Psoas muscle (tissue), 7 donors: ENCODE measurements at regions not wholly inside any gene's neighbourhood (a gene's known extent, or its start where the extent isn't known, plus 50 kb on each side); places are given as distances from the start of the nearest gene placed in this dataset.

Experiments
- ATAC-seq, 4 donors: fragments of 200-7000 bp; cut with Tn5 transposase; one replicate each; pipeline ENCODE4 v1.9.1; 2020; ENCODE audit warnings: moderate library complexity in 3 of 4, mild to moderate bottlenecking in 2 of 4
- DNase-seq, 2 donors: peaks; one replicate each; pipeline ENCODE4 v3.0.0-alpha.2; 2020
- H3K27ac ChIP-seq: fragments of 200-600 bp; one replicate; pipeline ENCODE4 v1.8.0; 2022
- H3K27me3 ChIP-seq, 3 donors: fragments of 200-600 bp in 1 of 3; one replicate each; pipeline versions ENCODE4 v1.6.1 to v1.8.0; 2013 to 2022; ENCODE audit warnings: low read length in 2 of 3, mild to moderate bottlenecking in 2 of 3, moderate library complexity in 1 of 3; ENCODE audit not compliant: insufficient read depth in 3 of 3
- H3K36me3 ChIP-seq, 2 donors: fragments of 200-600 bp in 1 of 2; one replicate each; pipeline versions ENCODE4 v1.6.1 to v1.8.0; 2013 to 2022; ENCODE audit warnings: low read depth in 1 of 2, mild to moderate bottlenecking in 1 of 2, moderate library complexity in 1 of 2; ENCODE audit not compliant: insufficient read depth in 1 of 2
- H3K4me1 ChIP-seq: fragments of 200-600 bp; one replicate; pipeline ENCODE4 v1.8.0; 2022
- H3K4me3 ChIP-seq: fragments of 200-600 bp; one replicate; pipeline ENCODE4 v1.8.0; 2022; ENCODE audit warnings: mild to moderate bottlenecking
- H3K9me3 ChIP-seq: fragments of 200-600 bp; one replicate; pipeline ENCODE4 v1.8.0; 2022
- WGBS, 3 donors: extraction: QIAGEN DNeasy Blood & Tissue Kit; methylation state at CpG; one replicate each; pipeline versions ENCODE4 v1.1.6 to v1.1.7; 2013; 5-methylcytosine and 5-hydroxymethylcytosine counted together
- intact Hi-C, 2 donors: fragments of 100-400 bp; cut with DNase I; formaldehyde crosslinking; loops; one replicate each; pipeline versions ENCODE4 v1.11.0 to v1.14.2; 2022
- TF ChIP-seq, protein P1 (sequence below): fragments of 200-600 bp; IDR thresholded peaks from one replicate; pipeline ENCODE4 v1.8.0; 2022; ENCODE audit warnings: antibody characterized with exemption
- donor health status: healthy with polysubstance abuse.
- donor health status: DM: no; HTN: no; CAD: no; lungs with moderate emphysema.
- donor health status: Bipolar disorder and iron deficiency.
- donor health status: healthy.
- donor health status: DM: yes; HTN: yes; CAD: no.
- donor health status: DM: no; HTN: no; CAD: no.
- donor health status: DM: yes; HTN: yes; CAD: no.

DNA sequence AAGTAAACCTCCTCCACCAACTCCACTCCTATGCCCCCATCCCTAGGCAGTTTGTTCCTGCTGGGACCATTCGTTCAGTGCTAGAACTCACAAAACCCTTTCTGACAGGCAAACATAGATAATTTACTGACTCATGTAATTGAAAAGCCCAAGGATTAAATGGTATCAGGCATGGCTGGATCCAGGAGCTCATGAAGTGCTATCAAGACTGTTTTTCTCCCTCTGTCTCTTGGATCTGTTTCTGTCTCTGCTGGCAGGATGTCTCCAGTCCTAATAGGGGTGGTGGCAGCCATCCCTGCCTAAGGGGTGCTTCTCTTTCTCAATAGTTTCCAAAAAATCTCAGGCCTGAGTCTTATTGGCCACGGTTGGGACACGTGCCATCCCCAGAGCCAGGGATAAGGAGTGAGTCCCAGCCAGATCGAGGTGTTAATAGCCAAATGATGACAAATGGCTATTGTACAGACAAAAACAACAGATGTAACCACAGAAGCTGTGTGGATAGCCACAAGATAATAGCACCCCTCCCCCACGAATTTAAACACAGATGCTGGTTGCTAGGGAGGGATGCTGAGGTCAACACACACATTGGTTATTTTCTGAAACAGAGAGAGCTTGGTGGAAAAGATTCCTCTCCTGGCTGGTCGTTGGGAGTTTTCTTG lies 168.6 kb downstream of the SHQ1 start:
- H3K36me3 ChIP-seq = no peaks in the 10 kb centered on the region
- TF ChIP-seq, protein P1, sequence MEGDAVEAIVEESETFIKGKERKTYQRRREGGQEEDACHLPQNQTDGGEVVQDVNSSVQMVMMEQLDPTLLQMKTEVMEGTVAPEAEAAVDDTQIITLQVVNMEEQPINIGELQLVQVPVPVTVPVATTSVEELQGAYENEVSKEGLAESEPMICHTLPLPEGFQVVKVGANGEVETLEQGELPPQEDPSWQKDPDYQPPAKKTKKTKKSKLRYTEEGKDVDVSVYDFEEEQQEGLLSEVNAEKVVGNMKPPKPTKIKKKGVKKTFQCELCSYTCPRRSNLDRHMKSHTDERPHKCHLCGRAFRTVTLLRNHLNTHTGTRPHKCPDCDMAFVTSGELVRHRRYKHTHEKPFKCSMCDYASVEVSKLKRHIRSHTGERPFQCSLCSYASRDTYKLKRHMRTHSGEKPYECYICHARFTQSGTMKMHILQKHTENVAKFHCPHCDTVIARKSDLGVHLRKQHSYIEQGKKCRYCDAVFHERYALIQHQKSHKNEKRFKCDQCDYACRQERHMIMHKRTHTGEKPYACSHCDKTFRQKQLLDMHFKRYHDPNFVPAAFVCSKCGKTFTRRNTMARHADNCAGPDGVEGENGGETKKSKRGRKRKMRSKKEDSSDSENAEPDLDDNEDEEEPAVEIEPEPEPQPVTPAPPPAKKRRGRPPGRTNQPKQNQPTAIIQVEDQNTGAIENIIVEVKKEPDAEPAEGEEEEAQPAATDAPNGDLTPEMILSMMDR = no peak
- H3K4me3 ChIP-seq = no peak overlapping the region
- no peaks in the 10 kb centered on the region for H3K9me3 ChIP-seq
- DNase-seq = no peak
- intact Hi-C loops = no loop called here
- no peaks in the 10 kb centered on the region for H3K4me1 ChIP-seq
- H3K27me3 ChIP-seq = no peaks in the 10 kb centered on the region
- ATAC-seq = no peak
- H3K27ac ChIP-seq = no peak overlapping the region
- WGBS, 3 donors = 25 to 32% (median 25%) methylated on average over 6 of the region's 6 CpGs

DNA sequence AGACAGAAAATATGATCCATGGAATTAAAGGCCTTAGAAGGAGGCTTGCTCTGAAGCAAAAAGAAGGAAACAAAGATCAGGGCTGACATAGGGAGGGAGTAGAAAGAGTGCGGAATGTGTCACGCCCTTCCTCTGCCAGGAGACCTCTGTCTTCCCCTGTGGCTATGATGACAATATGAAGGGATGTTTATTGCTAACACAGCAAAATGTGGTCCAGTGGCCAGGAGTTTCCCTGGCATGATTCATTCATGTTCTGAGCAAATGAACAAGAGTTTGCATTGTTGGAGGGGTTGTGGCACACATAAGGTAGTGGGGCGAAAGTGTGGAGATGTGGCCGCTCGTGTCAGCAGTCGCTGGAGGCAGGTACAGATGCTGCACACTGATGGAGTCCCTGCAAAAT lies 169.4 kb downstream of the SHQ1 start:
- Histone ChIP-seq H3K9me3 (no peaks in the 10 kb centered on the region), H3K27ac (no peak overlapping the region), H3K27me3 (no peaks in the 10 kb centered on the region), H3K4me3 (no peak overlapping the region), H3K36me3 (no peaks in the 10 kb centered on the region), H3K4me1 (no peaks in the 10 kb centered on the region)
- 85 to 95% (median 92%) methylated on average over 6 of the region's 6 CpGs for WGBS, 3 donors
- DNase-seq (no peak), ATAC-seq (no peak)
- intact Hi-C loops = no loop called here
- TF ChIP-seq, protein P1 = no peak

DNA sequence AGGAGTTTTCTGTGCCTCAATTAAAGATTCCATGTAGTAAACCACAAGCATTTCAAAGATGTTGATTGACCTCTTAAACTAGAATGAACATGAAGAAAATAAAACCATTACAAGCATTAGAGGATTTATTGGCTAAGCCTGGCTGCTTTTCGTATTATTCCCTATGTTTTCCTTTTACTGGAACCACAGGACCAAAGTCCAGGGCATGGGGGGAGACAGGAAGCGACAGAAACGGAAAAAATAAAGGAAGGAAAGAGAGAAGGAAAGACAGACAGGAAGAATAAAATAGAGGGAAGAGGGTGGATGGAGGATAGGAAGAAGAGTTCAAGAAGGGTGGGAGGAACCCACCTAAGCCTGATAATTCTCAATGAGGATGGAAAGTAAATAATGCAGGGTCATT lies 169.9 kb downstream of the SHQ1 start:
- Histone ChIP-seq H3K27ac (no peak overlapping the region), H3K4me3 (no peak overlapping the region), H3K9me3 (no peaks in the 10 kb centered on the region), H3K27me3 (no peaks in the 10 kb centered on the region), H3K4me1 (no peaks in the 10 kb centered on the region), H3K36me3 (no peaks in the 10 kb centered on the region)
- DNase-seq = no peak
- TF ChIP-seq, protein P1 = no peak
- 73 to 82% (median 80%) methylated on average over 3 of the region's 3 CpGs for WGBS, 3 donors
- intact Hi-C loops = no loop called here
- no peak for ATAC-seq

DNA sequence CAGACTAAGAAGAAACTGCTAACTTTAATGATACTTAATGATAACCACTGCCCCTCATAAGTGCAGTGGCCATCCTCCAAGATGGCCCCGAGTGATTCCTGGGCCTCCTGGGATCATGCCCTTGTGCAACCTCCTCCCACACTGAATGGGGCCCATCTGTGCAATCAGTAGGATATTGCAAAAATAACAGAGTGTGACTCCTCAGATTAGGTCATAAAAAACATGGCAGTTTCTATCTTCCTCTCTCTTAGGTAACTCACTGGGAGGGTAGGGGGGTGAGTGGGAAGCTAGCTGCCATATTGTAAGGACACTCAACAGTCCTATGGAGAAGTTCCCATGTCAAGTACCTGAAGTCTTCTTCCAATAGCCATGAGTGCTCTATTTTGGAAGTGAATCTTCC lies 173.0 kb downstream of the SHQ1 start:
- H3K36me3 ChIP-seq = no peaks in the 10 kb centered on the region
- ATAC-seq = no peak
- intact Hi-C loops = no loop called here
- H3K27ac ChIP-seq = no peak overlapping the region
- no peak overlapping the region for H3K4me3 ChIP-seq
- TF ChIP-seq, protein P1 = no peak
- 48 to 76% (median 67%) methylated on average over 1 of the region's 1 CpG for WGBS, 3 donors
- H3K9me3 ChIP-seq = no peaks in the 10 kb centered on the region
- H3K4me1 ChIP-seq = no peaks in the 10 kb centered on the region
- DNase-seq = no peak
- H3K27me3 ChIP-seq = no peaks in the 10 kb centered on the region
